Right cardiac atrium (tissue), 5 donors: ENCODE measurements at regions not wholly inside any gene's neighbourhood (a gene's known extent, or its start where the extent isn't known, plus 50 kb on each side); places are given as distances from the start of the nearest gene placed in this dataset.
A peak's percentile ranks its signal among the peaks of the same experiment; 100 is the strongest.
"Not testable (repeated sequence)": the region's sequence is repeated elsewhere in the genome, so short reads cannot be mapped to it uniquely, and the experiment has no call there.

ENCODE experiments used
- ATAC-seq, 2 donors: fragments of 200-7000 bp; cut with Tn5 transposase; one replicate each; pipeline versions ENCODE4 v1.8.0 to v1.9.1; 2020; ENCODE audit warnings: moderate library complexity in 2 of 2, mild to moderate bottlenecking in 1 of 2
- DNase-seq, 3 donors: peaks; one replicate each; pipeline ENCODE4 v3.0.0-alpha.2; 2020
- H3K27ac ChIP-seq: one replicate; pipeline ENCODE4 v1.5.1; 2013; ENCODE audit warnings: mild to moderate bottlenecking, low read length, control low read depth, moderate library complexity
- H3K27me3 ChIP-seq: one replicate; pipeline ENCODE4 v1.6.1; 2013; ENCODE audit not compliant: control insufficient read depth, insufficient read depth
- H3K4me1 ChIP-seq: one replicate; pipeline ENCODE4 v1.6.1; 2013; ENCODE audit warnings: low read length; ENCODE audit not compliant: control insufficient read depth, insufficient read depth
- H3K4me3 ChIP-seq: one replicate; pipeline ENCODE4 v1.5.1; 2013; ENCODE audit warnings: low read length, control low read depth
- H3K9me3 ChIP-seq: one replicate; pipeline ENCODE4 v1.6.1; 2013; ENCODE audit warnings: low read length; ENCODE audit not compliant: control insufficient read depth
- WGBS: extraction: QIAGEN DNeasy Blood & Tissue Kit; methylation state at CpG from one replicate; pipeline ENCODE4 v1.1.7; 2013; 5-methylcytosine and 5-hydroxymethylcytosine counted together
- intact Hi-C, 4 donors: fragments of 100-400 bp; cut with DNase I; formaldehyde crosslinking; loops; one replicate each; pipeline versions ENCODE4 v1.11.0 to v1.14.0; 2022 to 2023
- donor health status: healthy with polysubstance abuse.
- donor health status: DM: no; HTN: yes; CAD: no.
- donor health status: DM: no; HTN: no; CAD: no.
- donor health status: DM: no; HTN: yes; CAD: no; lungs with severe emphysema.
- donor health status: DM: yes; HTN: yes; CAD: no.

GRCh38 chr11:121977914-121978313, 138.1 kb downstream of the BLID start:
- ATAC-seq, intact Hi-C loops: not testable (repeated sequence)

DNA sequence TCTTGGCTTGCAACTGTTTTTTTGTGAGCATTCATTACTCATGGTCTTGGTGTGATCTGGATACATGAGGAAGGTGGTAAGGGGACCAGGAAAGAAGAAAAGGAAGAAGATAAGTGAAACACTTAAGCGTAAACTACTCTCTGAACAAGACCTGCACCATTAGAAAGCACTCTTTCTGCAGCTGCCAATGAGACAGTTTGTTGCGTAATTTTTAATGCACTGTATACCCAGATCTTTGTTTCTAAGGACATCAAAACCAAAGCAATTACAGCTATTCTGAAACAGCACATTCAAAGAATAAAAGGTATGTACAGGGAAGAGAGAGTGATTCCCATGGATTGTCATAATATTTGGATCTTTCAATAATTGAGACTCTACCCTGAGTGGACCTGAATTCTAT, 147.4 kb downstream of the BLID start:
- Histone ChIP-seq H3K27ac (no peak overlapping the region), H3K27me3 (no peaks in the 10 kb centered on the region), H3K9me3 (no peaks in the 10 kb centered on the region), H3K4me1 (peaks cover 4% of the 10 kb centered on the region), H3K4me3 (no peak overlapping the region)
- intact Hi-C loops: no loop called here
- WGBS: 94% methylated on average over 2 of the region's 2 CpGs
- ATAC-seq (no peak), DNase-seq (no peak)

More at GRCh38 chr11:121977914-121978313, 138.1 kb downstream of the BLID start:
- not testable (repeated sequence) for H3K4me1 ChIP-seq, H3K9me3 ChIP-seq, H3K27me3 ChIP-seq, DNase-seq, H3K27ac ChIP-seq, H3K4me3 ChIP-seq

- 83% methylated on average over 10 of the region's 10 CpGs for WGBS
Measured at GRCh38 chr11:121967131-121967704, 148.8 kb downstream of the BLID start.

DNA sequence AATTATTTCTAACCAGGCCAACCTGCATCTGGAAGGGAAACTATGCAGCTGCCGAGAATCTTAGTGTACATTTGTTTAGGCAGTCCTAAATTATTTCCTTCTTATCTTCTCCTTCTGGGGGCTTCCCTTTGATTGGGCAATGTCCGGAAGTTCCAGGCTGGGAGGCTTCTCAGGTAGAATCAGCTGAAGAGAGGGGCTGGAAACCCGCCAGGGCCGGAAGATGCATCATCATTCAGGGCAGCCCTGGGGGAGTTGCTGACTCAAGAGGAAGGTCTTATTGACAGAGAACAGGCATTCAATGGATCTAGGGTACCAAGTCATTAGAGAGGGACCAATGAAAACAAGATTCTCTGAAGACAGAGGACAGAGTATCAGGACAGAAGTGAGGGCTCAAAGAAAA, 150.7 kb downstream of the BLID start:
- ATAC-seq (peak in 1 of 2 donors; percentile 34), DNase-seq (peak in 1 of 3 donors; percentile 55)
- H3K27ac ChIP-seq: no peak overlapping the region
- H3K4me1 ChIP-seq: peaks cover 4% of the 10 kb centered on the region
- H3K4me3 ChIP-seq: no peak overlapping the region
- intact Hi-C loops: no loop called here
- H3K9me3 ChIP-seq: no peaks in the 10 kb centered on the region
- 46% methylated on average over 4 of the region's 4 CpGs for WGBS
- no peaks in the 10 kb centered on the region for H3K27me3 ChIP-seq

More at GRCh38 chr11:121967131-121967704, 148.8 kb downstream of the BLID start:
- no peaks in the 10 kb centered on the region for H3K9me3 ChIP-seq
- no peak for ATAC-seq
- no peak overlapping the region for H3K27ac ChIP-seq
- DNase-seq: no peak
- intact Hi-C loops: no loop called here
- no peak overlapping the region for H3K4me3 ChIP-seq
- no peaks in the 10 kb centered on the region for H3K27me3 ChIP-seq
- peaks cover 4% of the 10 kb centered on the region for H3K4me1 ChIP-seq

DNA sequence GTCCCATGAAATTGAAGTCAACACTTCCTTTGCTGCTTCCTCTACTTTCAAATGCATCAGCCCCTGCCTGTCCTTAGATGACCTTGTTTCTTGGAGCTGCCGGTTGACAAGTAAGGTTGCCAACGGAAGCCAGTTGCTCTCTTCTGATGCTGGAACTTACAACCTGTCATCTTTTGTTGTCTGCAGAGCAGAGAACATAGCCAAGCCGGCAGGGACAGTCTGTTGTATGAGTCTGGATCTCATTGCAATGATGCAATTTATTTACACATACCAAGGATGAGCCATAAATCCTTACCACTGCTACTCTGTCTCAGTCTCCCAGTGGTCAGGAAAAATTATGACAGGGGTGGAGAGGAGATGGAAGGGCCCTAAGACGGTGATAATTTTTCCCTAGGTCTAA, 151.4 kb downstream of the BLID start:
- DNase-seq (no peak), ATAC-seq (no peak)
- Histone ChIP-seq H3K27ac (no peak overlapping the region), H3K27me3 (no peaks in the 10 kb centered on the region), H3K9me3 (no peaks in the 10 kb centered on the region), H3K4me3 (no peak overlapping the region), H3K4me1 (peaks cover 4% of the 10 kb centered on the region)
- intact Hi-C loops: no loop called here
- WGBS: 42% methylated on average over 4 of the region's 4 CpGs

- H3K27me3 ChIP-seq, DNase-seq, intact Hi-C loops, H3K4me1 ChIP-seq, H3K9me3 ChIP-seq, H3K27ac ChIP-seq, H3K4me3 ChIP-seq, ATAC-seq: not testable (repeated sequence)
- 88% methylated on average over 3 of the region's 3 CpGs for WGBS
Measured at GRCh38 chr11:121963846-121964245, 152.2 kb downstream of the BLID start.

DNA sequence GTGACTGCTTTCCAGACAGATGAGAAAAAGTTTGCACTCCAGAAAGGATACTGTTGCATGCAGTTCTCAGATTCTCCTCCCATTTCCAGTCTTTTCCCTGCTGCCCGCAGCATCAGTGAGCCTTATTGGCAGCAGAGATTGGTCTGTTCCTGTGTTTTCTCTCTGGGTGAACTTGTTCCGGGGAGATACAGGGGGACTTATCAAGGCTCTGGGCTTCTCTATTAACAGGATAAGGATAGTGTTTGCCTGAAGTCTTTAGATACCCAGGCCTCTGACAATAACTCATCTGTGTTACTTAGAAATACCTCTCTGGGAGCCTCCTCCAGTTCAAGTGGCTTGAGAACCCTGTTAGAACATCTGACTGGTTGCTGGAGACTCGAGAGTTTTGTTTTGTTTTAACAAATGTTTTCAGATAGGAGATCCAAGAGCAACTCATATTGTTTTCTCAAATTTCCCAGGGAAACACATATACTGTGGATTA, 154.7 kb downstream of the BLID start:
- Histone ChIP-seq H3K4me3 (no peak overlapping the region), H3K9me3 (no peaks in the 10 kb centered on the region), H3K27me3 (no peaks in the 10 kb centered on the region), H3K27ac (no peak overlapping the region), H3K4me1 (peaks cover 4% of the 10 kb centered on the region)
- ATAC-seq (peak; percentile 37 to 61), DNase-seq (no peak)
- intact Hi-C loops: no loop called here
- WGBS: 27% methylated on average over 3 of the region's 3 CpGs

DNA sequence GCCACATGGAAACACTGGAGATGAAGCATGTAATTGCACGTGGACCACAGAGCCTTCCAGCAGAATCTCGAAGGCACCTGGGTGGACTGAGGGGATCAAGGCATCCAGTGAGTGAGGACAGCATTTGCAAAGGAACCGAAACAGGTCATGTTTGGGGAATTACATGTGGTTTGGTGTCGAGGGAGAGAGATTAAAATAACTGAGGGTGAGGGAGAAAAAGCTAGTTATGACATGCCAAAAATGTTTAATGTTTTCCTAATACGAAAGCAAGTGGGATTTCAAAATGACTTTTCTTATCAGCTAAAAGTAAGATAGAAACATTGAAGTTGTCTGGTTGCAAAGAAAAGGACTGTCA, 157.1 kb downstream of the BLID start:
- Histone ChIP-seq H3K4me3 (no peak overlapping the region), H3K4me1 (no peaks in the 10 kb centered on the region), H3K9me3 (no peaks in the 10 kb centered on the region), H3K27ac (no peak overlapping the region), H3K27me3 (no peaks in the 10 kb centered on the region)
- DNase-seq: no peak
- intact Hi-C loops: no loop called here
- no peak for ATAC-seq
- WGBS: 51% methylated on average over 5 of the region's 5 CpGs

DNA sequence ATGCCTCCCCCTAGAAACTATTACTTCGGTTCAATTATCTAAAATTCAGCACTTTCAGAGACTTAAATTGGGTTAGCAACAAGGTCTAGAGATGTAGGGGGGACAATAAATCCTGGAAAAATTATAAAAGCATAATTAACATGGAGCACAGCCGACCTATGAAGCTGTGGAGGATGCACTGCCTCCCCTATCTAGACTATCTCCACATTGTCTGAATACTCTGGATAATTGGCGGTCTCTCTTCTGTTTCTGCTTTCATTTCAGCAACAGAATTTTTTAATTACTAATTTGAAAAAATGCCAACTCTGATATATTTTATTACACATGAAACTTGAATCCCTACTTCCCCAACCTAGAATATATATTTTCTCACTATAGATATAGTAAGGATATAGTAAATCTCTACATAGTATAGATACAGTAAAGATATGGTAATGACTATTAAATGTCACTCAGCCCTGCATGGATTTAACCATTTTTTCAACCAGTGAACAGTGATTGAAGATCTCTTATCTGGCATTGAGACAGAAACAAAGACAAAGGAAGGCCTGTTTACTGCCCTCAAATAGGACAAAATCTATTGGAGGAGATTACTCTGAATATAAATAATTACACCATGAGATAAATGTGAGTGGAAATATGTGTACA, 157.6 kb downstream of the BLID start:
- no peak overlapping the region for H3K4me3 ChIP-seq
- no peaks in the 10 kb centered on the region for H3K9me3 ChIP-seq
- H3K27ac ChIP-seq: no peak overlapping the region
- ATAC-seq: no peak
- intact Hi-C loops: no loop called here
- H3K27me3 ChIP-seq: no peaks in the 10 kb centered on the region
- 82% methylated on average over 3 of the region's 3 CpGs for WGBS
- H3K4me1 ChIP-seq: no peaks in the 10 kb centered on the region
- DNase-seq: no peak

DNA sequence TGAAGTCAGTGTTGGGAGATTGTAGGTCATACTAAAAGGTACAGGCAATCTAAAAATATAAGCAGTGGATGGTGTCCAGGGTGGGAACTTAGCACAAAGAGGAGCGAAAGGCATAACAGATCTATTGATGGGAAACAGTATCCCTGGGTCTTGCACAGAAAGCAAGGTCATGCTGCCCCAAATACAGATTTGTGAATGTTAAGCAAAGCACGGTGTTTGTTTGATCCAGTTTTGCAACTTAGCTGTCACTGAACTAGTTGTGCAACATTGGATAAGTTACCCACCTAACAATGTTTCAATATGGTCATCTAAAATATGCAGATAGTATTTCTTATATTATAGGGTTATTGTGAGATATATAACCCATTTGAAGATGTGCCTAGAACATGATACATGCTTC, 162.9 kb downstream of the BLID start:
- Histone ChIP-seq H3K27ac (no peak overlapping the region), H3K9me3 (no peaks in the 10 kb centered on the region), H3K27me3 (no peaks in the 10 kb centered on the region), H3K4me3 (no peak overlapping the region), H3K4me1 (no peaks in the 10 kb centered on the region)
- ATAC-seq (no peak), DNase-seq (no peak)
- intact Hi-C loops: no loop called here
- WGBS: 97% methylated on average over 2 of the region's 2 CpGs

DNA sequence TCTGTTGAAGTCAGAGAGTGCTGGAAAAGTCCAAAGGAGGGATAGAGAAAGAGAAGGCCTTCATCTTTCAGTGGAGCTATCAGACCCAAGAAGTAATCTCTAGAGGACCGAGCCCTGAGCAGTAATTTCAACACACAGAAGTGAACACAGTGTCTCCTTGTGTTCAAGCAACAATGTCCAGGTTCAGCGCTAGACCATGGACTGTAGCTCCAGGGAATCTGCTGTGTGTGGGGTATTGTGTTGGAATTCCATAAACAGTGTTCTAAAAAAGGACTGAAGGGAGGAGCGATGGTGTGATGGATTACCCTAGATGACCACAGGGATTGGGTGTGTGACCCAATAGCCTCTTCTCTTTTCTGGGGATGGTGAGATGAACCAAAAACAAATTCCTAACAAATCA, 165.9 kb downstream of the BLID start:
- WGBS: 93% methylated on average over 3 of the region's 3 CpGs

DNA sequence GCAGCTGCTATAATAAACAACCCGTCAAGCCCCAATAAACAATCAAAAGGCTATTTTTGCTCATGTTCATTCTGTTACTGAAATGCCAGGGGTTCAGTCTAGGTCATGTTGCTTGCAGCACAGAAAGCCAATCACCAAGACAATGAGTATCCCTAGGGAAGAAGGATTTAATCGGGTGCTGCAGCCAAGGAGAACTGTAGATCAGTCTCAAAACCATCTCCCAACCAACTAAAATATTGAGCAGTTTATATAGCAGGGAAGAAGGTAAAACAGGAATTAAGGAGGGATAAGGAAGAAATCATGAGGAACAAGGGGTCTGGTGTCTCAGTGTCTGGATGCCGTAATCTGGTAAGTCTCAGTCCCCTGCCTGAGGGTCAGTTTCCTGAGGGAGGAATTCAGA, 169.5 kb downstream of the BLID start:
- H3K27ac ChIP-seq: no peak overlapping the region
- ATAC-seq (no peak), DNase-seq (no peak)
- intact Hi-C loops: no loop called here
- H3K4me1 ChIP-seq: no peaks in the 10 kb centered on the region
- 91% methylated on average over 3 of the region's 3 CpGs for WGBS
- no peak overlapping the region for H3K4me3 ChIP-seq
- H3K27me3 ChIP-seq: no peaks in the 10 kb centered on the region
- H3K9me3 ChIP-seq: no peaks in the 10 kb centered on the region

More for the DNA sequence above, 165.9 kb downstream of the BLID start:
- intact Hi-C loops: no loop called here
- Histone ChIP-seq H3K9me3 (no peaks in the 10 kb centered on the region), H3K4me1 (no peaks in the 10 kb centered on the region), H3K4me3 (no peak overlapping the region), H3K27me3 (no peaks in the 10 kb centered on the region), H3K27ac (no peak overlapping the region)
- no peak for ATAC-seq
- DNase-seq: no peak
